ENCODE measurements at regions not wholly inside any gene's neighbourhood (a gene's known extent, or its start where the extent isn't known, plus 50 kb on each side); places are given as distances from the start of the nearest gene placed in this dataset.
"Not testable (repeated sequence)": the region's sequence is repeated elsewhere in the genome, so short reads cannot be mapped to it uniquely, and the experiment has no call there.

DNA sequence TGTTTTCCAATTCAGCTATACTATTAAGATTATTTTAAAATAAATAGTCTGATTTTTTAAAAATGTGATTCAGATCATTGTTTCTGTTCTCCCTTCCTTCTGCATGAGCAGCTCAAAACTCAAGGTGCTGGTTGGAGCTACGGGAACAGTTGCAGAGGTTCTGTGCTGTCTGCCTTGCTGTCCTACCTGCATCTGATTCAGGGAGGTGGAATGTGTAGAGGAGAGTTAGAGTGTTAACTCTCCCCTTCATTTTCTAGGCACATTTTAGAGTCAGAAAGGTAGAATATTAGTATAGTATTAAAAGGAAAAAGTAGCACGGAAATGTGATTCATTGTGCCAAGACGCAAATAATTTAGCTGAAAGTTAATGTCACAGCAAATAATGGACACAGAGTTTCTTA lies 188.1 kb upstream of the SLC35B3 start:
- Histone ChIP-seq H3K79me2 (ENCODE audit: control insufficient read depth, insufficient read depth, low read length, poor library complexity) (no peaks in the 10 kb centered on the region), H3K4me1 (ENCODE audit: control insufficient read depth in 1 of 2, insufficient read depth in 2 of 2, low read length in 2 of 2) (peaks cover 0 to 8% of the 10 kb centered on the region in 2 experiments), H3K36me3 (ENCODE audit: control insufficient read depth in 1 of 2, insufficient read depth in 2 of 2, low read length in 2 of 2) (no peaks in the 10 kb centered on the region), H3K18ac (ENCODE audit: low read length) (no peak overlapping the region), H3K4me2 (ENCODE audit: low read length) (no peak overlapping the region), H3K4ac (ENCODE audit: low read depth, low read length) (no peak overlapping the region), H3K27ac (ENCODE audit: low read depth, low read length) (no peak overlapping the region), H2BK120ac (ENCODE audit: insufficient read depth, low read length, poor library complexity) (no peak overlapping the region), H3K14ac (ENCODE audit: low read length) (no peak overlapping the region), H3K9me3 (ENCODE audit: insufficient read depth, low read depth, low read length) (no peaks in the 10 kb centered on the region), H2BK12ac (ENCODE audit: low read length) (no peak overlapping the region), H3K4me3 (ENCODE audit: low read depth, low read length) (no peak overlapping the region), H3K27me3 (ENCODE audit: insufficient read depth, low read length) (no peaks in the 10 kb centered on the region), H2AK5ac (ENCODE audit: low read length) (no peak overlapping the region), H2AFZ (ENCODE audit: insufficient read depth, low read length, poor library complexity) (no peak overlapping the region), H3K79me1 (ENCODE audit: low read length) (no peaks in the 10 kb centered on the region), H3K9ac (ENCODE audit: low read length) (no peak overlapping the region), H2BK5ac (ENCODE audit: low read depth, low read length, poor library complexity) (no peak overlapping the region), H4K8ac (ENCODE audit: low read depth, low read length) (no peak overlapping the region), H3K23ac (ENCODE audit: low read length) (no peak overlapping the region), H4K91ac (ENCODE audit: low read depth, low read length) (no peak overlapping the region), H4K12ac (ENCODE audit: low read depth, low read length) (no peak overlapping the region)
- no CpG with 5 or more reads among the region's 3 CpGs for WGBS (ENCODE audit: extremely low coverage, insufficient coverage, insufficient read length)
- peak; percentile 72 to 87 for DNase-seq

GRCh38 chr6:8619853-8620252 lies 184.5 kb upstream of the SLC35B3 start:
- Histone ChIP-seq H3K4me3 (ENCODE audit: low read depth, low read length) (no peak overlapping the region), H2BK120ac (ENCODE audit: insufficient read depth, low read length, poor library complexity) (no peak overlapping the region), H3K4me2 (ENCODE audit: low read length) (no peak overlapping the region), H2BK5ac (ENCODE audit: low read depth, low read length, poor library complexity) (no peak overlapping the region), H3K9me3 (ENCODE audit: insufficient read depth, low read depth, low read length) (no peaks in the 10 kb centered on the region), H3K27ac (ENCODE audit: low read depth, low read length) (no peak overlapping the region), H4K8ac (ENCODE audit: low read depth, low read length) (peak overlapping the region; percentile 83), H3K4ac (ENCODE audit: low read depth, low read length) (no peak overlapping the region), H2AK5ac (ENCODE audit: low read length) (no peak overlapping the region), H3K18ac (ENCODE audit: low read length) (no peak overlapping the region), H3K23ac (ENCODE audit: low read length) (no peak overlapping the region), H4K12ac (ENCODE audit: low read depth, low read length) (no peak overlapping the region), H3K27me3 (ENCODE audit: insufficient read depth, low read length) (no peaks in the 10 kb centered on the region), H3K4me1 (ENCODE audit: control insufficient read depth in 1 of 2, insufficient read depth in 2 of 2, low read length in 2 of 2) (peaks cover 0 to 6% of the 10 kb centered on the region in 2 experiments), H2AFZ (ENCODE audit: insufficient read depth, low read length, poor library complexity) (peak overlapping the region; percentile 6), H3K9ac (ENCODE audit: low read length) (no peak overlapping the region), H2BK12ac (ENCODE audit: low read length) (no peak overlapping the region), H3K36me3 (ENCODE audit: control insufficient read depth in 1 of 2, insufficient read depth in 2 of 2, low read length in 2 of 2) (no peaks in the 10 kb centered on the region), H3K14ac (ENCODE audit: low read length) (no peak overlapping the region), H4K91ac (ENCODE audit: low read depth, low read length) (no peak overlapping the region), H3K79me1 (ENCODE audit: low read length) (no peaks in the 10 kb centered on the region), H3K79me2 (ENCODE audit: control insufficient read depth, insufficient read depth, low read length, poor library complexity) (no peaks in the 10 kb centered on the region)
- WGBS (ENCODE audit: extremely low coverage, insufficient coverage, insufficient read length), result no CpG with 5 or more reads among the region's 8 CpGs
- no peak for DNase-seq

- not testable (repeated sequence) for H2BK5ac ChIP-seq (ENCODE audit: low read depth, low read length, poor library complexity); H3K23ac ChIP-seq (ENCODE audit: low read length); H2BK120ac ChIP-seq (ENCODE audit: insufficient read depth, low read length, poor library complexity); H3K79me2 ChIP-seq (ENCODE audit: control insufficient read depth, insufficient read depth, low read length, poor library complexity); H3K4me1 ChIP-seq (ENCODE audit: control insufficient read depth in 1 of 2, insufficient read depth in 2 of 2, low read length in 2 of 2); H4K91ac ChIP-seq (ENCODE audit: low read depth, low read length); H3K36me3 ChIP-seq (ENCODE audit: control insufficient read depth in 1 of 2, insufficient read depth in 2 of 2, low read length in 2 of 2); H3K9me3 ChIP-seq (ENCODE audit: insufficient read depth, low read depth, low read length); H3K4me3 ChIP-seq (ENCODE audit: low read depth, low read length); H3K27me3 ChIP-seq (ENCODE audit: insufficient read depth, low read length); H3K4ac ChIP-seq (ENCODE audit: low read depth, low read length); H3K4me2 ChIP-seq (ENCODE audit: low read length); H4K12ac ChIP-seq (ENCODE audit: low read depth, low read length); H3K79me1 ChIP-seq (ENCODE audit: low read length); H3K9ac ChIP-seq (ENCODE audit: low read length); H2AK5ac ChIP-seq (ENCODE audit: low read length); H3K18ac ChIP-seq (ENCODE audit: low read length); H3K27ac ChIP-seq (ENCODE audit: low read depth, low read length); H3K14ac ChIP-seq (ENCODE audit: low read length); H2BK12ac ChIP-seq (ENCODE audit: low read length); DNase-seq
- WGBS (ENCODE audit: extremely low coverage, insufficient coverage, insufficient read length), result no CpG with 5 or more reads among the region's 5 CpGs
- H2AFZ ChIP-seq (ENCODE audit: insufficient read depth, low read length, poor library complexity), result peak overlapping the region; percentile 6
- H4K8ac ChIP-seq (ENCODE audit: low read depth, low read length), result peak overlapping the region; percentile 83
These were observed 184.1 kb upstream of the SLC35B3 start for GRCh38 chr6:8619408-8619807.

DNA sequence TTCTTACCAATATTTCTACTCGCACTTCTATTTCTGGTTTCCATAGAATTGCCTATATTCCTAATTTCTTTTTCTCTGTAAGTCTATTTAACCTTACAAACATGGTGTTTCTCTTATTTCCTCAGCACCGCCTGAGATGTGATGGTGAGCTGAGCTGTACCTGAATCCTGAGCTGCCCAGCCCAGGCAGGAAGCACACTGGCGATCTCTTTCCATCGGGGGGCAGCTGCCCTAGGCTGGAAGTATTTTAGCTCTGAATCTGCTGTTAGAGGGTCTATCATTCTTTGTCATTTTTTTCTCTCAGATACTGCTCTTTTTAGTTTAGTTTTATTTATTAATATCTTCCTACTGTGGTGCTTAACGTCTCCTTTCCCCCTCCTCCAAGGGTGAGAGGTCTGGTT lies 173.4 kb upstream of the SLC35B3 start:
- no peaks in the 10 kb centered on the region for H3K36me3 ChIP-seq (ENCODE audit: control insufficient read depth in 1 of 2, insufficient read depth in 2 of 2, low read length in 2 of 2)
- WGBS (ENCODE audit: extremely low coverage, insufficient coverage, insufficient read length), result no CpG with 5 or more reads among the region's 5 CpGs
- H4K8ac ChIP-seq (ENCODE audit: low read depth, low read length), result no peak overlapping the region
- no peak overlapping the region for H2AK5ac ChIP-seq (ENCODE audit: low read length)
- H3K4me1 ChIP-seq (ENCODE audit: control insufficient read depth in 1 of 2, insufficient read depth in 2 of 2, low read length in 2 of 2), result no peaks in the 10 kb centered on the region
- H2BK120ac ChIP-seq (ENCODE audit: insufficient read depth, low read length, poor library complexity), result no peak overlapping the region
- H3K4ac ChIP-seq (ENCODE audit: low read depth, low read length), result no peak overlapping the region
- H3K27ac ChIP-seq (ENCODE audit: low read depth, low read length), result no peak overlapping the region
- H3K79me1 ChIP-seq (ENCODE audit: low read length), result no peaks in the 10 kb centered on the region
- H3K23ac ChIP-seq (ENCODE audit: low read length), result no peak overlapping the region
- H3K27me3 ChIP-seq (ENCODE audit: insufficient read depth, low read length), result no peaks in the 10 kb centered on the region
- H3K4me2 ChIP-seq (ENCODE audit: low read length), result no peak overlapping the region
- H3K79me2 ChIP-seq (ENCODE audit: control insufficient read depth, insufficient read depth, low read length, poor library complexity), result no peaks in the 10 kb centered on the region
- no peak for DNase-seq
- H3K4me3 ChIP-seq (ENCODE audit: low read depth, low read length), result no peak overlapping the region
- no peak overlapping the region for H4K12ac ChIP-seq (ENCODE audit: low read depth, low read length)
- no peak overlapping the region for H2BK5ac ChIP-seq (ENCODE audit: low read depth, low read length, poor library complexity)
- no peaks in the 10 kb centered on the region for H3K9me3 ChIP-seq (ENCODE audit: insufficient read depth, low read depth, low read length)
- no peak overlapping the region for H3K14ac ChIP-seq (ENCODE audit: low read length)
- H2AFZ ChIP-seq (ENCODE audit: insufficient read depth, low read length, poor library complexity), result no peak overlapping the region
- no peak overlapping the region for H3K9ac ChIP-seq (ENCODE audit: low read length)
- no peak overlapping the region for H4K91ac ChIP-seq (ENCODE audit: low read depth, low read length)
- no peak overlapping the region for H3K18ac ChIP-seq (ENCODE audit: low read length)
- no peak overlapping the region for H2BK12ac ChIP-seq (ENCODE audit: low read length)
